Umbilical cord (tissue), 1 donor: ENCODE measurements at regions not wholly inside any gene's neighbourhood (a gene's known extent, or its start where the extent isn't known, plus 50 kb on each side); places are given as distances from the start of the nearest gene placed in this dataset.
A peak's percentile ranks its signal among the peaks of the same experiment; 100 is the strongest.

Experiments used
- DNase-seq: peaks from one replicate; pipeline ENCODE4 v3.0.0-alpha.2; 2015; ENCODE audit warnings: low spot score

DNA sequence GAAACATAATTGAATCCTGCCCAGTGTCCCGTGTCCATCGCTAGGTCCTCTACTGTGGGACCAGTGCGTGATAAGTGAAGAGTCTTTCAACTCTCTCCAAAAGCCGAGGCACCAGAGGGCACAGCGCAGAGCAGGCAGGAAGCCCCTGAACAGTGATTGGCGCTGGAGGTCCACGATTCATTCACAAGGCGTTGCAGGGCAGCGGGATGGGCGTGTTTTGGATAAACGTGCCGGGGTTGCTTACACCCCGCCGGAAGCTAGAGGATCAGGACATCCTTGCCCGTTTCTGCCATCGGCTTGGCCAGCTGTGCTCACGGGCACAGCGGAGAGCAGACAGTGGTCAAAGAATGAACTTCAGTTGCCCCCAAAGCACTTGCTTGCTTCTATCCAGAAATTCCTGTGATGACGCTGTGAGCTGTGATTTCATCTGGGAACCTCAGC, 86.0 kb upstream of the PFKP start:
- no peak for DNase-seq

DNA sequence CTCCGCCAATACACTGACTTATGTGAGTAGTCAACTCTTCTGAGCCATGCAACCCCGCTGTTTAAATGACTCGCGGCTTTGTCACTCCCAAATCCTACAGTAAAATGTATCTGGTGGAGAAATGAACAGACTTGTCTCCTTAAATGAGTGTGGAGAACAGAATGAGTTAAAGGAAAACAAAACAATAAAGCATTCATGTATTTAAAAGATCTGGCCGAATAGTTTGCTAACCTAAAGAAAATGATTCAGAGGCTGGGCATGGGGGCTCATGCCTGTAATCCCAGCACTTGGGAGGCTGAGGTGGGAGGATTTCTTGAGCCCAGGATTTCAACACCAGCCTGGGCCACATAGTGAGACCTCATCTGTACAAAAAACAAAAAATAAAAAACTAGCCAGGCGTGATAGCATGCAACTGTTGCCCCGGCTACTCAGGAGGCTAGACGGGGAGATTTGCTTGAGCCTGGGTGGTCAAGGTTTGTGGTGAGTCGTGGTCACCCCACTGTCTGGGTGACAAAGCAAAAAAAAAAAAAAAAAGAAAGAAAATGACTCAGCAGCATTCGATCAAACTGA, 86.5 kb upstream of the PFKP start:
- DNase-seq = no peak

DNA sequence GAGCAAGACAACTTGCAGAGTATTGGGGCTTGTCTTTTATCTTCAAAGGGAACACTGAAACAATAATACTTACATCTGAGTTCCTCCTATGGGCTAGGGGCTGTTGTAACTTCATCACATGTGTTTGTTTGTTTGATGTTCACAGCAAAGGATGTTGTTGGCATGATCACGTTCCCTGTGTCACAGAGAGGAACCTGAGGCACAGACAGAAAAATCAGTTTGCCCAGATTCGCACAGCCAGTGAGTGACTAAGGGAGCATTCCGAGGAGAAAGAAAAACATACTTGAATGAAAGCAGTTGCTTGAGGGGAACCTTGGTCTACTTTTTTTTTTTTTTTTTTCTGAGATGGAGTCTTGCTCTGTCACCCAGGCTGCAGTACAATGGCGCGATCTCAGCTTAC, 87.2 kb upstream of the PFKP start:
- no peak for DNase-seq

DNA sequence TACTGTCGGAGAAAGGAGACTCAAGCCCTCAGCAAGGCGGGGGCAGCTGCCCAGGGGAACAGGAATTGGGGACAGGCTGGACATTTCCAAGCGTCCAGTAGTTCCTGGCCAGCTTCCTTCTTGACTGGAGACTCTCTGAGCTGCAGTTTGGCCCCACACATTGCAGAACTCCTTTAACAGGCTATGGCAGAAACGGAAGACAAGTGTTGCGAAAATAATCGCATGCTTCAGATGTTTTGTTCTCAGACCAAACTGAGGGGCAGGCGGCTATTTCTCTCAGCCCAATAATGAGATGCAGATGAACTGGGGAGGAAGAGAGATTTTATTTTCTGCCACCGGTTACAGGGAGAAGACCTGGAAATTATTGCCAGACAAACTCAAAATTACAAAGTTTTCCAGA, 88.0 kb upstream of the PFKP start:
- peak; percentile 45 for DNase-seq

DNA sequence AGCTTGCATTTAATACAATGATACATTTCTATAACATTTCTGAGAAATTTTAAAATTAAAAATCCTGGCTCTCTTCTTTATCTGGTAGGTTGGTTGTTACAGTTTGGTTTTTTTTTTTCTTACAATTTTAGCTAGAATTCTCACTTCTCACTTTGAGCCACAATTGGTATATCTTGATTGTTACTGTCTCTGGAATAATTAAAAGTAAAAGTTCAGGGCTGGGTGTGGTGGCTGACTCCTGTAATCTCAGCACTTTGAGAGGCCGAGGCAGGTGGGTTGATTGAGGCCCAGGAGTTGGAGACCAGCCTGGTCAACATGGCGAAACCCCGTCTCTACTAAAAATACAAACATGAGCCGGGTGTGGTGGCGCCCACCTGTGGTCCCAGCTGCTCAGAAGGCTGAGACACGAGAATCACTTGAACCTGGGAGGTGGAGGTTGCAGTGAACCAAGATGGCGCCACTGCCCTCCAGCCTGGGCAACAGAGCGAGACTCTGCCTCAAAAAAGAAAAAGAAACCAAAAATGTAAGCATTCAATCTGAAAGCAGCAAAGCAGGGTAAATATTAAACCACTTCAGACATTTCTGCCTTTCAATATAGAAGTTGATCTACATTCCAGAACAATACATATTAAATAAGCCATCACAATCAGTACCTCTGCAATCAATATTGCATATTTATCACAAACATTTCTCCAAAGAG, 88.6 kb upstream of the PFKP start:
- no peak for DNase-seq

DNA sequence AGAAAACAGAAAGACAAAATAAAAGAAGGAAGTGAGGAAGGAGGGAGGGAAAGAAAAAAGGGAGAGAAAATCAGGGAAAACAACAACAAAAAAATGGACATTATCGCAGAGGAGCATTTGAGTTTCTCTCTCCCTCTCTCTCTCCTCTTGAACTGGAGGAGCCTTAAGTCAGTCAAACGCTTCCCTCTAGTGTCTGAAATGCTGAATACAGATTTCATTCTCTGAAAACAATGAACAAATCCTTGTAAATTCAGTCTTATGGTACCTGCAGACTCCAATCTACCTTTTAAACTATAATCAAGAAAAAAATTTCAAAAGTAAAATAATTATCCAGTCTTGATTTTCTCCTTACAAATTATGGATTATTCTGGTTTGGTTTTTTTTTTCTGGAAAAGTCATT, 89.2 kb upstream of the PFKP start:
- peak; percentile 76 for DNase-seq

DNA sequence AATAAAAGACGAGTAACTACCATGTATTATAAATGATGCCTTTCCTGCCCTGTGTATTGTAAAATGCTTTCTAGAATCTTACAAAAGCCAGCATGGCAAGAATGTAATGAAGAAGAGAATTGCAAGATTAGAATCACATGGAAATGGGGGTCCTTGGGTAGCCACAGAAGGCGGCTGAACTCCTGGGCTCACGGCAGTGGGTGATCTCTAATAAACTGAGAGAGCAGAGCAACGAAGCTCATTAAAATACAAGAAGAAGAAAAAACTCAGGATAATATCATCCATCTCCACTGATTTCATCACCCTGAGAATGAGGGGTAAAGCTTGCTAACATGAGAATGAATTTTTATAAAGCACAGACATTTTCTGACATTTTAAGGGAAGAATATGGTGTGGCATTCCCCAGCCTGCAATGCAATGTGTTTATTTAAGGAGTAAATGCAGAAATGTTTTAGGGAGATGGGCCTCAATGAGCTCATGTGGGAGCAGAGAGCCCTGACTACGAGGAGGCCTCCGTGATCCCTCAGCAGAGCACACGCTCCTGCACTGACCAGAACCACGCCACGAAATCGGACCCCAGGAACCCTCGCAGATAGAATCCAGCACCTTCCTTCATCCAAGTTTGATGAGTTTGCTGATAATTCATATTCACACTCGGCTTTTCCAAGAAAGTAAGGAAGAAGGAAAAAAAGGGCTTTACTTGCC, 92.7 kb upstream of the PFKP start:
- peak; percentile 36 for DNase-seq

DNA sequence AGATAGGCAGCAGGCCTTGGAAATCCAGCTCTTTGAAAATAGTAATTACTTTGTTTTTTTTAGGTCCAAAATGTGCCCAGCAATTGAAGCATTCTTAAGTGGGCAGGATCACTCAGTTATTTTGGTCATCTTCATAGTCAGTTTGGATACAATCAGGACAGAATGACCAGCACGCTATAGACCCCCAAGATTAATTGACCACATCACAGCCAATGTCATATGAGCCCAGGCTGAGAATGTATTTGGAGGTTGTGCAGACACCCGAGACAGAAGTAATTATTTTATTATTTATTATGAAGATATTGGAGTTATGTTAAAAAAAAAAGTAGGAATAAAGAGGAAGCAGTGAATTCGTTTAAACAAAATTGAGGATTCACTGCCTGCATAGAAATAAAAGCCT, 93.3 kb upstream of the PFKP start:
- DNase-seq = no peak

DNA sequence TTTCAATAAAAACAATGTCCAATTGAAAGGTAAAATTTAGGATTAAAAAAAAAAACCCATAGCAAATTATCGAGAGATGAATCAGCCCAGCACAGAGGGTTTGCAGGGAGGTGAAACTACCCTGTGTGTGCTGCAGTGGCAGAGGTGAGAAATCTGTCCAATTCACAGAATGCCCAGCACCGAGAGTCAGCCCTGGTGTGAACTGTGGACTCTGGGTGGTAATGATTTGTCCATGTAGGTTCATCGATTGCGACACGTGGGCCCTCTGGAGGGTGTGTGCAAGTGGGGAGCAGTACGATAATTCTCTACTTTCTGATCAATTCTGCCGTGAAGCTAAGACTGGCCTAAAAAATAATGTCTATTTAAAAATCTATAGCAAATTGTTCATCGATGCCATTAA, 94.5 kb upstream of the PFKP start:
- DNase-seq = no peak

DNA sequence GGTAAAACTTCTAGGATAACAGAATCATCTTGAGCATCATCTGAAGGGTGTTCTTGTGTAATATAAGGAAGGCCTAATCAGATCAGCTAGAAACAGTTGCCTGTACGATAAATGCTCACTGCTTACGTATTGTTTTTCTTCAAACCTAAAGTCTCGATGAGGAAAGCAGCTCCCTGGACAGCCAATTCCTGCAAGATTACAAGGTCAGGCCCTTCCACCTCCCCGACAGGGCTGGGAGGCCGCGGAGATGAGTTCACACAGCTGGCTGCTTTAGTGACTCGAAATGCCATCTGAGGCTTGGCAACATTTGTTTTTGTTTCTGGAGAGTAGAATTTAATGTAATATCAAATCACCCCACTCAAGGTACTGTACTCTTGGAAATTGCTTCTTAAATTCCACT, 95.1 kb upstream of the PFKP start:
- no peak for DNase-seq

DNA sequence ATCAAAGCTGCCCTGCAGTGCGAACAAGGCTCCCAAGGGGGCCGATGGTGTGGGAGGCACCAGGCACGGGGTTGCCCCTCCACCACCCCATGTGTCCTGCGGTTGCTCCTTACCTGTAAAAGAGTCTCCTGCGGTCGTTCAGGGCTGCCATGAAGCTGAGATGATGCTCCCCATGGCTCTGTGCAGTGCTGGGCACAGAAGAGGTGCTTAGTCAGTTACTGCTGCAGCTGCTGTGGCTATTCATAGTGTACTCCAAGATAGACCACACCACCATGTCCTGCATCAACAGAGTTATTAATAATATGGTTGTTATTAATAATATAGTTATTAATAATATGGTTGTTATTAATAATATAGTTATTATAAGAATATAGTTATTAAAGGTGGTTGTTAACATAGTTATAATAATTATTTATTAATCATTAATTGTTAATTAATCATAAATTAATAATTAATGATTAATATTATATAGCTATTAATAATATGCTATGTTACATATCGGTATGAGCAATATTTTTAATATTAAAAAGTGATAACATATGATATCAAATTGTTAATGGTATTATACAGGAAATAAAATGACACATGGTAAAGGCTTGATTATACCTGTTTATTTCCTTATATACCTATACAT, 97.0 kb upstream of the PFKP start:
- no peak for DNase-seq

DNA sequence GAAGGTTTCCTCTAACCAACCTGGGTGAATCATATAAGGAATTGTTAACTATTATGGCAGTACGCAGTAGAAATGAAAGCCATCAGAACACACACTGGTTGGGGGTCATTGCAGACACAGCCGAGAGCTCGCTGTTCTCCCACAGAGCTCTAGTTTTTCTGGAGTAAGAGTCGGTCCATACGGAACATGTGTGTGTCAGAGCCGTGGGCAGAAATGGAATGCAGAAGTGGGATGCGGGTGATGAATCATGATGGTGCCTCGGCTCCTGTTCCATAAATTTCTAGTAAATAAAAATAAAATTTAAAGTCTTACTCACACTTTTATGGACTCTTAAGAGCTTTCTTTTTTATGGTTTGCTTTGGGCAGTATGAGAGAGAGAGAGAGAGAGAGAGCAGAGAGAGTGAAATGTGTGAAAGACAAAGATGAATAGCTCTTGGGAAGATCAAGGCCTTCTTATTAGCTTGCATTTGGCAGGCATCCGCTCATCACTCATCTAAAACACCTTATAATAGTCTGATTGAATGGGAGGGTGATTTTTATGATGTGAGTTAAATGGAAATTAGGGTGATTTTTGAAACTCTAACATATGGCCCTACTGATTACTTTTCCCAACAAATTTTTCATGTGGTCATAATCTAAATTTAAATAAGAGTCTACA, 98.8 kb upstream of the PFKP start:
- DNase-seq = no peak

DNA sequence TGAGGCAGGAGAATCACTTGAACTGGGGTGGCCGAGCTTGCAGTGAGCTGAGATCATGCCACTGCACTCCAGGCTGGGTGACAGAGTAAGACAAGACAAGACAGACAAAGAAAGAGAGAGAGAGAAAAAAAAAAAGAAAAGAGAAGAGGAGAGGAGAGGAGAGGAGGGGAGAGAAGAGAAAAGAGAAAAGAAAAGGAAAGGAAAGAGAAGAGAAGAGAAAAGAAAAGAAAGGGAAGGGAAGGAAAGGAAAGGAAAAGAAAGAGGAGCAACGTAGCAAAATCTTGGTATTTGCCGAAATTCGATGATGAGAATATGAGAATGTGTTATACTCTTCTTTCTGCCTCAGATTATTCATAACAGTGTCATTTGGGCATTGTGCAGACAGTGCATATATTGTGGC, 101.2 kb upstream of the PFKP start:
- DNase-seq = no peak

DNA sequence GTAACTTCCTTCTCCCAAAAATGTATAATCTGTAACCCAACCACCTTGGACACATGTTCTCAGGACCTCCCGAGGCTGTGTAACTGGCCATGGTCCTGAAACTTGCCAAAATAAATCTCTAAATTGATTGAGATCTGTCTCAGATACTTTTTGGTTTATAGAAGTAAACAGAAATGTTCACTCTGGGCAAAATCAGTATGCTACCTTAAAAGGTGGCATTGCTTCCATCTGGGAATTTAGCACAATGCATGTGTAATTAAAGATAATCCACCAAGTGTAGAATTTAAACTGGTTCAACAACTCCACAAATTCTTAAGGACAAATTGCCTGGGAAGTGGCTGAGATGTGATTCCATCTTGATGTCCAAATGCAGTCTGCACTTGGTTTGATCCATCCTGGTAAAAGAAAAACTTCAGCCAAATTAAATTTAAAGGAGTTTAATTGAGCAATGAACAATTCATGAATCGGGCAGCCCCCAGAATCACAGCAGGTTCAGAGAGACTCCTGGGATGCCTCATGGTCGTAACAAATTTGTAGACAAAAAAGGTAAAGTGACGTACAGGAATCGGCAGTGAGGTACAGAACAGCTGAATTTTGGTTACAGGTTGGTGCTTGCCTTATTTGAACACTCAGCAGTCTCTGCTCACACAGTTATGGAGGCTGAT, 102.6 kb upstream of the PFKP start:
- no peak for DNase-seq

DNA sequence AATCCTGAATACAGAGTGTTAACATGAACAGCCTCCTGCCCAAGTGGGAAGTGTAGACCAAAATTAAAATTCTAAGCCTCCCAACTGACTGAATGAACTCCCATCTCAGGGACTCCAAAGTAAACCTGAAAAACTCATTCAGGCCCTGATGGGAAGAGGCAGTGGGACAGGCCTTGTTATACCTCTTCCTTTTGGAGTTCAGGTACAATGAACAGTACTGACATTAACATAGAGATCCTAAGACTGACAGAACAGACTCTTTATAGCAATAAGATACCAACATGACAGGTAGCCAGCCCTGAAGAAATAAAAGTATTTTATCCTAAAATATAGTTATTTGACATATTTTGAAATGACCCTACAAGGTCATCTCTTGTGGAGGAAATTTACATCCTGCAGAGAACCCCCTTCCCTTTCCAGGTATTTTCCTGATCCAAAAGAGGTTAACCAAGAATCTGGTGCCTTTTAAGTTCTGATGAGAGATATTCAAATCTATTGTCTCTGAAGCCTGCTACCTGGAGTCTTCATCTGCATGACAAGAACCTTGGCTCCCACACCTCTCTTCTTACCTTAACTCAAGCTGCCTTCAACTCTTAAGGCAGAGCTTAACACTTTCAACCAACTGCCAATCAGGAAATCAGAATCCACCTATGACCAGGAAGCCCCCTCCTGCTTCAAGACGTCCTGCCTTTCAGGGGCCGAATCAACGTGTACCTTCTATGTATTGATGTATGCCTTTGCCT, 103.3 kb upstream of the PFKP start:
- no peak for DNase-seq

DNA sequence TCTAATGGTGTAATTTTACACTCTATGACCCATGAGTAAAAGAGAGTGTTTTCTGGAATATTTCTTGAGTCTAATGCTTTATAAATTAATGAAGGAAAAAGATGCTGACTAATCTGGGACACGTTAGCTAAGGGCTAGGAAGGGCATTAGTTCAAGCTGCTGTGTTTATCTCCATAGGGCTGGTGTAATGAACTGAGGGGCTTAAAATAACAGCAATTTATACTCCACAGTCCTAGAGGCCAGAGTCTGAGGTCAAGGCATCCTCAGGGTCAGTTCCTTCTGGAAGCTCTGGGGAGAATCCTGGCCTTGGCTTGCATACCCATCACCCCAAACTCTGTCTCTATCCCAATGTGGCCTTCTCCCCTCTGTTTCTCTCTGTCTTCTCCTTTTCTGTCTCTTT, 105.2 kb upstream of the PFKP start:
- no peak for DNase-seq

DNA sequence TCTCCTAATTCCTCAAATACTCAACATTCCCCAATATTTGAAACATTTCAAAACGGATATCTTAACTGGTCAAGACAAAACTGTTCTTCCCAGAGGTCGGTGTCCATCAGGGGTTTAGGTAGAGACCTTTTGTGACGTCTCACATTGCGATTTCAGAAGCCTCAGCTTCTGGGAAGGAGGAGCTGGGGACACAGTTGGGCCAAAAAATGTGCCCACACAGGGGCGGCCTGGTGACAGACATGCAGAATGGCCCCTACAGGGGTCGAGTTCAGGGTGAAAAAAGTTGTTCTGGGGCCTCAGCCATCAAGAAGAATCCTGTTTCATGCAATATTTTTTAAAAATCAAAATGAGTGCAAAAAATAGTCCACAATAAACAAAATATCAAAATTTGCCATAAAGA, 108.7 kb upstream of the PFKP start:
- no peak for DNase-seq

DNA sequence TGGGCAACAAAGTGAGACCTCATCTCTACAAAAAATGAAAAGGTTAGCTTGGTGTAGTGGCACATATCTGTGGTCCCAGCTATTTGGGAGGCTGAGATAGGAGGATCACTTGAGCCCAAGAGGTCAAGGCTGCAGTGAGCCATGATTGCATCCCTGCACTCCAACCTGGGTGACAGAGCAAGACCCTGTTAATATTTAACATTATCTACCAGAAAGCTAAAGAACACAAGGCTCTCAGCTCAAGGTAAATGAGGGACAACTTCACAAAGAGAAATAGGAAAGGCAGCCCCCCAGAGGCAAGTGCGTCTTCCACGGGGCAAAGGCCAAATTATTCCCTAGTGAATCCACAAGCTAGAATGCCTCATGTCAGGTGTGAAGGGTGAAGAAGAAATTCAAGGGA, 109.6 kb upstream of the PFKP start:
- no peak for DNase-seq

DNA sequence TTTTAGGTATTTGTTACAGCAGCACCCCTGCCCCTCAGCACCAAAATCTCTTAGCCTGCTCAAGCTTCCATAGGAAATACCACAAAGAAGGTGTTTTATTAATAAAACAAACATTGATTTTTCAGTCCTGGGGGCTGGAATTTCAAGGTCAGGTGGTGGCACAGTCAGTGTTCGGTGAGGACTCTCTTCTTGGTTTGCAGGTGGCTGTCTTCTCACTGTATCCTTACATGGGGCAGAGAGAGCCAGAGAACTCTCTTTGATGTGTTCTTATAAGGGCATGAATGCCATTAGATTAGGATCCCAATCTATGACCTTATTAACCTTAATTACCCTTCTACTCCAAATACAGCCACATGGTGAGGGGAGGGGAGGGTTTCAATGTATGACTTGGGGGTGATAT, 112.3 kb upstream of the PFKP start:
- no peak for DNase-seq

DNA sequence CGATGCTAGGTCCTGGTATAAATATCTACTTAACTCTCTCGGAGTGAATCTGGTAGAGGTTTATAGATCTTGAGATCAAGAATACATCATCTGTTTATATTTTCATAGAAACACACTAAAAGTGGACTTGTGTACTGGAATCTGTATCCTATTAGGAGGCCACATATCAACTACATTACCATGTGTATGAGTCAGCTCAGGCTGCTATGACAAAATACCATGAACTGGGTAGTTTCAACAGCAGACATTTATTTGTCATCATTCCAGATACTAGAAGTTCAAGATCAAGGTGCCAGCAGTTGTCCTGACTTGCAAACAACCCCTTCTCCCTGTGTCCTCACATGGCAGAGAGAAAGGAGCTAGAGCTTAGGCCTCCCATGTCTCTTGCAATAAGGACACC, 113.9 kb upstream of the PFKP start:
- no peak for DNase-seq

DNA sequence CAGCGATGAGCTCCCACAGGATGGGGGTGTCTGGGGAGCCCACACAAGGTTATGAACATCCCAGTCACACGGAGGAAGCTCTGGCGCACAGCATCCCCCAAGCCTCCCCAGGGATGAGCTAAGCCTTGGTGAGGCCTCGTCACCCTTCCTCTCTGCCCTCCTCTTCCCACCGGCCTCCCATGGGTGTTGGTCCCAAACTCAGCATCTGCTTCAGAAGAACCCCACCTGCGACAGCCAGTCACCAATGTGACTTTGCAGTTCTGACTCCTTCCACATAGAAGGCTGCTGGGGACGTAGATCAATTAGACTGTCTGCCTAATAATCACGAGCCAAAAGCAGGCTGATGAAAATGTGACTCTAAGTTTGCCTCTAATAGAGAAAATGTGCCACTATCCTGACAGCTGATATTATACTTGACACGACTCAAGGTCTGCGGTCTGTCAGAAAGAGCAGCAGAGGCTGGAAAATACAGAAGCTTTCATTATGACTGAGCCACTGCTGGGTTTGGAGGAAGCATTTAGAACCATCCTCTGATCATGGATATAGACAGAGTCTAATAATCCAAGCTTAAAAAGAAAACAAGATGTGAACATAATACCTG, 116.0 kb upstream of the PFKP start:
- no peak for DNase-seq
